Non-pigmented ciliary epithelial cell (primary cell): ENCODE measurements at regions not wholly inside any gene's neighbourhood (a gene's known extent, or its start where the extent isn't known, plus 50 kb on each side); places are given as distances from the start of the nearest gene placed in this dataset.

Experiments used
- DNase-seq: peaks from one replicate; pipeline ENCODE4 v3.0.0-alpha.2; 2010; ENCODE audit warnings: low read depth

- no peak for DNase-seq
Measured at GRCh38 chr3:195012100-195012499, 258.9 kb downstream of the XXYLT1 start.

- DNase-seq = no peak
Measured at GRCh38 chr3:195012571-195012970, 258.4 kb downstream of the XXYLT1 start.

DNA sequence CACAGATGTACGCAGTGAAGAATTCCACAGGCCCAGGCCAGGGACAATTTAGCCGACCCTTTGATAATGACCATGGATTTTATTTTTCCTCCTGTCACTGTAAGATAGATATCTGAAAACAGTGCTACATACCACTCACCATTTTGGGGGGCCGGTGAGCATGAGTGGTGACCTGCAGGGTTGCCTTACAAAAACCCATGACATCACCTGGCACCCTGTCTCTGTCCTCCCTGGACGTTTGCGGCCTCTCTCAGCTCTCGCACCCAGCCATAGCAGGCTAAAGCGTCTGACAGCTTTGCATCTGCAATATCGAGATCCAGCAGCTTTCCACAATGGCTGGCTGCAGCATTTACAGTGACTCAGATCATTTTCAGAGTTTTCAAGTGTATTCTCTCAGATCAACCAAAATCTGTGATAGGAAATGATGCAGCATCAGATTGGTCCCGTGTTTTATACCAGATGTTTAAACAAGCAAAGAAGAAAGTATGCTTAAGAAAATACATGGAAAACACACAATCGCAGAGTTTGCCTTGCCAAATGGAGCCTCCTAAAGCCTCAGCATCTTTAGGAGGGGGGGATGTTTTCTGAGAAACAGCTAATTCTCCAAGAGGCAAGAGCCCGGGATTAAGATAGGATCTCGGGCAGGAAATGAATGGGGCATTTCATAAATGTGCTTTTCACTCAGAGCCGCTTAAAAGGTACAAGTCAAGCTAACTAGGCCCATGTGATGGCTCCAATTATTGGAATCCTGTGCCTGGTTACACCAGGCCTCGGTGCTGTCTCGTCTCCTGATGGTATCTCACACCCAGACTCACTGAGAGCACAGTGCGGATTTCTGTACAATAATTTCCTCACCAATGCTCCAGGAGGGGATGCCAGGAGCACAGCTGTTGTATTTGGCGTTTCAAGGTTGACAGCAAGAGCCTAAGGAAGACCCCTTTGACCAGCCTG lies 257.3 kb downstream of the XXYLT1 start:
- DNase-seq = no peak

- no peak for DNase-seq
Measured at GRCh38 chr3:195015021-195015420, 255.9 kb downstream of the XXYLT1 start.

DNA sequence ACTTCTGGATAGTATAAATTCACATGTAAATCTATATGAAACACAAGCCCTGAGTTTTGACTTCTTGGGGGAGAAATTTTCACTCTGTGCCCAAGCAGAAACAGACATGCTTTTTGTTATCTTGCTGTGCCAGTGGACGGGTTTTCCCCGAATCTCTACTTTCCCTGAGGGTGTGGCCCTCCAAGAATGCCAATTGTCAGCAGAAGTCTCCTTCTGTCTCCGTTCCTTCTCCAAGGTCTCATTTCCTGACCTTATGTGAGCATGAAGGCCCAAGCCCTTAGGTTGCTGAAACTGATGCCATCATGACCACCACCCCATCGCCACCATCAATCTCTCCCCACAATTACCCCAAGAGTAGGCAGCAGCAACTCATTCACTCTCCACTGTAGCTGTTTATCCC lies 253.8 kb downstream of the XXYLT1 start:
- no peak for DNase-seq
